MM.1S (cell line): ENCODE measurements at regions not wholly inside any gene's neighbourhood (a gene's known extent, or its start where the extent isn't known, plus 50 kb on each side); places are given as distances from the start of the nearest gene placed in this dataset.

Source experiments
- DNase-seq: peaks from one replicate; pipeline ENCODE4 v3.0.0-alpha.2; 2015
- H2AFZ ChIP-seq: fragments of 300-600 bp; sonication (generic); 2 replicates; pipeline ENCODE4 v1.6.0; 2016; ENCODE audit warnings: antibody characterized with exemption, low read length
- H3F3A ChIP-seq: fragments of 300-600 bp; sonication (generic); 2 replicates; pipeline ENCODE4 v1.6.1; 2016; ENCODE audit warnings: mild to moderate bottlenecking, antibody characterized with exemption, low read length, moderate library complexity, mixed read lengths; ENCODE audit not compliant: insufficient read depth
- H3K27ac ChIP-seq: fragments of 300-600 bp; sonication (generic); 2 replicates; pipeline ENCODE4 v1.5.1; 2016; ENCODE audit warnings: mild to moderate bottlenecking, low read length
- H3K27me3 ChIP-seq: fragments of 300-600 bp; sonication (generic); replicated peaks from 2 replicates; pipeline ENCODE4 v1.6.0; 2016; ENCODE audit warnings: low read length; ENCODE audit not compliant: insufficient read depth
- H3K36me3 ChIP-seq: fragments of 300-600 bp; sonication (generic); replicated peaks from 2 replicates; pipeline ENCODE4 v1.6.1; 2016; ENCODE audit warnings: mild to moderate bottlenecking, low read length, mixed read lengths; ENCODE audit not compliant: insufficient read depth
- H3K4me1 ChIP-seq: fragments of 300-600 bp; sonication (generic); 2 replicates; pipeline ENCODE4 v1.6.1; 2016; ENCODE audit warnings: low read length, mixed read lengths
- H3K4me2 ChIP-seq: fragments of 300-600 bp; sonication (generic); 2 replicates; pipeline ENCODE4 v1.6.0; 2016; ENCODE audit warnings: low read depth, low read length
- H3K4me3 ChIP-seq: fragments of 300-600 bp; sonication (generic); 2 replicates; pipeline ENCODE4 v1.5.1; 2016; ENCODE audit warnings: low read length, mixed read lengths
- H3K79me2 ChIP-seq: fragments of 300-600 bp; sonication (generic); 2 replicates; pipeline ENCODE4 v1.6.1; 2016; ENCODE audit warnings: mixed run types, low read length, mixed read lengths
- H3K9ac ChIP-seq: fragments of 300-600 bp; sonication (generic); 2 replicates; pipeline ENCODE4 v1.6.1; 2016; ENCODE audit warnings: low read length, mixed read lengths
- H3K9me2 ChIP-seq: fragments of 300-600 bp; sonication (generic); replicated peaks from 2 replicates; pipeline ENCODE4 v1.6.1; 2016; ENCODE audit warnings: mild to moderate bottlenecking, low read length, mixed read lengths; ENCODE audit not compliant: insufficient read depth
- H3K9me3 ChIP-seq: fragments of 300-600 bp; sonication (generic); replicated peaks from 2 replicates; pipeline ENCODE4 v1.6.1; 2016; ENCODE audit warnings: mild to moderate bottlenecking, low read length, mixed read lengths; ENCODE audit not compliant: insufficient read depth
- H4K20me1 ChIP-seq: fragments of 300-600 bp; sonication (generic); 2 replicates; pipeline ENCODE4 v1.6.1; 2016; ENCODE audit warnings: mild to moderate bottlenecking, low read length, moderate library complexity, mixed read lengths; ENCODE audit not compliant: insufficient read depth
- EZH2 ChIP-seq: fragments of 300-600 bp; sonication (generic); optimal IDR thresholded peaks from 2 replicates; pipeline ENCODE3; 2017; ENCODE audit warnings: low read depth, mild to moderate bottlenecking, antibody characterized with exemption, low read length, mixed read lengths
- EZH2phosphoT487 ChIP-seq: fragments of 300-600 bp; sonication (generic); IDR thresholded peaks from 2 replicates; pipeline ENCODE4 v1.6.1; 2018; ENCODE audit warnings: antibody characterized with exemption, low read length
- TF ChIP-seq, protein P1 (sequence below): fragments of 300-600 bp; sonication (generic); IDR thresholded peaks from 2 replicates; pipeline ENCODE4 v1.5.1; 2016; ENCODE audit warnings: antibody characterized with exemption, low read length, mixed read lengths

DNA sequence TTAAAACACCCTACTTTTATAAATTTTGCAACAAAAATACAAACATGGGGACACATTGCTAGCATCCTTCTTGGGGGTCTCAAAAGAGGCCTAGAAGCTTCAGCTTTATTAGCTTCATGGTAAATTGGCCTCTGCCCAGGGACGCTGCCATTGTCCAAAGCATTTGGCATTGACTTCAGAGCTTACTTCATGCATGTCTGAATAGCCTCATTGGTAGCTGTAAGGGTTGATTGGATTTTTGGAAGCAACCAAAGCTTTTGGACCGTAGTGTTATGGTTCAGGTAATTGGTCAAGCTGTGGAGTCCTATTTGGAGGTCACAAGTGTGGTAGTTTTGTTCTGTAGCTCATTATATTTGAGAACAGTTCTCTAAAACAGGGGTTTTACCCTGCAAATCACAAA is 411.7 kb upstream of the SLC24A2 start:
- no peaks in the 10 kb centered on the region for H3K27me3 ChIP-seq
- TF ChIP-seq EZH2phosphoT487: no peak
- TF ChIP-seq, protein P1, sequence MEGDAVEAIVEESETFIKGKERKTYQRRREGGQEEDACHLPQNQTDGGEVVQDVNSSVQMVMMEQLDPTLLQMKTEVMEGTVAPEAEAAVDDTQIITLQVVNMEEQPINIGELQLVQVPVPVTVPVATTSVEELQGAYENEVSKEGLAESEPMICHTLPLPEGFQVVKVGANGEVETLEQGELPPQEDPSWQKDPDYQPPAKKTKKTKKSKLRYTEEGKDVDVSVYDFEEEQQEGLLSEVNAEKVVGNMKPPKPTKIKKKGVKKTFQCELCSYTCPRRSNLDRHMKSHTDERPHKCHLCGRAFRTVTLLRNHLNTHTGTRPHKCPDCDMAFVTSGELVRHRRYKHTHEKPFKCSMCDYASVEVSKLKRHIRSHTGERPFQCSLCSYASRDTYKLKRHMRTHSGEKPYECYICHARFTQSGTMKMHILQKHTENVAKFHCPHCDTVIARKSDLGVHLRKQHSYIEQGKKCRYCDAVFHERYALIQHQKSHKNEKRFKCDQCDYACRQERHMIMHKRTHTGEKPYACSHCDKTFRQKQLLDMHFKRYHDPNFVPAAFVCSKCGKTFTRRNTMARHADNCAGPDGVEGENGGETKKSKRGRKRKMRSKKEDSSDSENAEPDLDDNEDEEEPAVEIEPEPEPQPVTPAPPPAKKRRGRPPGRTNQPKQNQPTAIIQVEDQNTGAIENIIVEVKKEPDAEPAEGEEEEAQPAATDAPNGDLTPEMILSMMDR: no peak
- TF ChIP-seq EZH2: no peak

DNA sequence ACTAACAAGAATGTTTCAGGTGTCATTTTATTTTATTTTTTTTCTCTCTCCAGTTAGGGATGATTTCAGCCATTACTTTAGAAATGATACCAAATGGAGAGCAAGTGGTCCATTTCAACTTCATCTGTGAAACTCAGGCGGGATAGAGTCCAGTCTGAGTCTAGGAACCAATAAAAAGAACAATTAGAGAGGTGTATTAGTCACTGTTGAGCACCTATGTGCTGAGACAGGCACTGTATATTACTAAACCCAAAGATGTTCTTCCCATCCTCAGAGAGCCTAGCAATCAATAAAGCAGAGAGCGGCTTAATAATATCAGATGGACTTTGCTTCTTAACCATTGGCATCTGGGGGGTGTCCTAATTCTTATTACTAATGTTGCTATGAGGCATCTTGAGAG is 410.3 kb upstream of the SLC24A2 start:
- TF ChIP-seq EZH2phosphoT487 (no peak), EZH2 (no peak)
- H3F3A ChIP-seq: no peaks in the 10 kb centered on the region
- no peak for DNase-seq
- H3K79me2 ChIP-seq: no peaks in the 10 kb centered on the region
- no peaks in the 10 kb centered on the region for H3K27me3 ChIP-seq
- H3K4me2 ChIP-seq: no peak overlapping the region
- no peak overlapping the region for H3K27ac ChIP-seq
- H3K4me3 ChIP-seq: no peak overlapping the region
- no peaks in the 10 kb centered on the region for H3K36me3 ChIP-seq
- H2AFZ ChIP-seq: no peak overlapping the region
- H4K20me1 ChIP-seq: no peaks in the 10 kb centered on the region
- no peaks in the 10 kb centered on the region for H3K9me2 ChIP-seq
- H3K9ac ChIP-seq: no peak overlapping the region
- H3K4me1 ChIP-seq: no peaks in the 10 kb centered on the region
- H3K9me3 ChIP-seq: no peaks in the 10 kb centered on the region

More for the DNA sequence above, 411.7 kb upstream of the SLC24A2 start:
- Histone ChIP-seq H3F3A (no peaks in the 10 kb centered on the region), H3K36me3 (no peaks in the 10 kb centered on the region), H3K4me2 (no peak overlapping the region), H4K20me1 (no peaks in the 10 kb centered on the region), H3K79me2 (no peaks in the 10 kb centered on the region), H3K27ac (no peak overlapping the region), H3K9me3 (no peaks in the 10 kb centered on the region), H2AFZ (no peak overlapping the region), H3K4me1 (no peaks in the 10 kb centered on the region), H3K9ac (no peak overlapping the region), H3K4me3 (no peak overlapping the region), H3K9me2 (no peaks in the 10 kb centered on the region)
- DNase-seq: no peak

DNA sequence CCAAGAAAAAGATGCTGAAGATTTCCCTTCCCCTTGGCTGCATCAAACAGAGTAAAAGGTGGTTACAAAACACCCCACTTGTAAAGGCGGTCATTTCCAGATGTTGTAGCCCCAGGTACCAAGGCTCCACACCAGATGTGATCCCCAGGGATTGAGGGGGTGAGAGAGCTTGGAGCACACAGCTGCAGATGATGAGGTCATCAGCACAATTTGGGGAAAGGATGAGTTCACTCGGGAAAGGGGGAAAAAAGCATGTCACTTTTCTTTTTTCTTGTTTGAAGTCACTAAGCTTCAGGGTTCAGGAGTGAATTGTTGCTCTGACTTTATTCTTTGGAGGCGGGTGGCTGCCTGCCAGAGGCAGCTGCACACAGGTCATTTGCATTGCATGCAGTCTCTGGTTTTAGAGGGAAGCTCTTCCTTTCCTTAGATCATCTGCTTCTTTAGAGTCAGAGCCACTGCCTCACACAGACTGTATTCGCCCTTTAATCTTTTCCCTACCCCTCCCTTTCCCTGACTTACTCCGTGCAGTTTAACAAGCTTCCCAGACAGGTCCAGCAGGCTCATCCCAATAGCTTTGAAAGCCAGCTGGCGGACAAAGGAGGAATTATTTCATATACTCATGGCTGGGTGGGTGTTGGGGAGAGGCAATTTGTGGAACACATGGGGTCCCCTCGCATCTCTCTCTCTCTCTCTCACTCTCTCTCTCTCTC is 409.3 kb upstream of the SLC24A2 start:
- no peaks in the 10 kb centered on the region for H3K79me2 ChIP-seq
- H4K20me1 ChIP-seq: no peaks in the 10 kb centered on the region
- no peak for DNase-seq
- H2AFZ ChIP-seq: no peak overlapping the region
- H3K9ac ChIP-seq: no peak overlapping the region
- no peaks in the 10 kb centered on the region for H3K27me3 ChIP-seq
- H3F3A ChIP-seq: no peaks in the 10 kb centered on the region
- no peak overlapping the region for H3K4me2 ChIP-seq
- H3K9me2 ChIP-seq: no peaks in the 10 kb centered on the region
- TF ChIP-seq, protein P1: no peak
- TF ChIP-seq EZH2: no peak
- TF ChIP-seq EZH2phosphoT487: no peak
- H3K4me3 ChIP-seq: no peak overlapping the region
- no peaks in the 10 kb centered on the region for H3K36me3 ChIP-seq
- no peaks in the 10 kb centered on the region for H3K9me3 ChIP-seq
- no peaks in the 10 kb centered on the region for H3K4me1 ChIP-seq
- H3K27ac ChIP-seq: no peak overlapping the region

DNA sequence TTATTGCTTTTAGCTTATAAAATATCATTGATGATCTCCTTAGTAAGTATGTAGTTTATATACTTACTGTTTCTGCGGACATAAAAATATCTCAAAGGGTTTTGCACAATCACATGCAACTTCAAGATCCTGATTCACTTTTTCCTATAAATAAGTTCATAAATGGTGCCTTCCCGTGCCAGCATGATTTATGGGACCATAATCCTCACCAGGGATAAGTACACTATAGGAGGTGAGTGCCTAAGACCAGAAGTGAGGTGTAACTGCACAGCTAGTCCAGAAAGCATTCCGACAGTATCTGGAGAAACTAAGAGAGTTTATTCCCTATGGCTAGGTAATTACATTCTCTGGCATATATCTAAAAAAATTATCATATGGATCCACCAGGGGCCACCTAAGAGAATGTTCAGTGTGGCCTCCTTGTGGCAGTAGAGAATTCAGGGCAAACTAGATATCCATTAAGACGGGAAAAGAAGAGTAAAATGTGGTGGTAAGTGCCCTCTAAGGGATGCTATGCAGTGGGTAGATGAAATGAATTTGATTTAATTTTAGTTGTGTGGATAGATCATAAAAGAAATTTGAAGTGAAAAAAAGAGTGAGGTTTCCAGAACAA is 402.5 kb upstream of the SLC24A2 start:
- Histone ChIP-seq H4K20me1 (no peaks in the 10 kb centered on the region), H3K9ac (no peak overlapping the region), H3K4me1 (no peaks in the 10 kb centered on the region), H3K36me3 (no peaks in the 10 kb centered on the region), H3K27ac (no peak overlapping the region), H3K27me3 (no peaks in the 10 kb centered on the region), H3K4me3 (no peak overlapping the region), H3K9me3 (no peaks in the 10 kb centered on the region), H3K4me2 (no peak overlapping the region), H3K79me2 (no peaks in the 10 kb centered on the region), H2AFZ (no peak overlapping the region), H3F3A (no peaks in the 10 kb centered on the region), H3K9me2 (no peaks in the 10 kb centered on the region)
- TF ChIP-seq, protein P1: no peak
- TF ChIP-seq EZH2phosphoT487 (no peak), EZH2 (no peak)
- DNase-seq: no peak
